NCI-H510A treated with DMSO at 0.1 percent for 48 hours (cell line): ENCODE measurements at regions not wholly inside any gene's neighbourhood (a gene's known extent, or its start where the extent isn't known, plus 50 kb on each side); places are given as distances from the start of the nearest gene placed in this dataset.
"Not testable (repeated sequence)": the region's sequence is repeated elsewhere in the genome, so short reads cannot be mapped to it uniquely, and the experiment has no call there.

ENCODE experiments used
- DNase-seq: peaks from one replicate; lab custom pipeline; 2025; lab: John Stamatoyannopoulos, UW

- DNase-seq, result no peak
Measured at GRCh38 chr7:12985752-12986151, 298.3 kb downstream of the ARL4A start.

GRCh38 chr7:12987238-12987637 is 299.8 kb downstream of the ARL4A start:
- no peak for DNase-seq

GRCh38 chr7:12990440-12990839 is 303.0 kb downstream of the ARL4A start:
- no peak for DNase-seq

GRCh38 chr7:12993025-12993424 is 305.6 kb downstream of the ARL4A start:
- no peak for DNase-seq

GRCh38 chr7:12995912-12996469 is 308.6 kb downstream of the ARL4A start:
- no peak for DNase-seq

GRCh38 chr7:13007331-13007730 is 319.9 kb downstream of the ARL4A start:
- DNase-seq, result no peak

GRCh38 chr7:13009517-13009916 is 322.1 kb downstream of the ARL4A start:
- no peak for DNase-seq

GRCh38 chr7:13014011-13014410 is 326.6 kb downstream of the ARL4A start:
- DNase-seq, result no peak

- DNase-seq, result no peak
Measured at GRCh38 chr7:13016036-13016581, 328.7 kb downstream of the ARL4A start.

- DNase-seq, result no peak
Measured at GRCh38 chr7:13016592-13017332, 329.3 kb downstream of the ARL4A start.

- DNase-seq, result no peak
Measured at GRCh38 chr7:13017333-13017857, 330.0 kb downstream of the ARL4A start.

- DNase-seq, result no peak
Measured at GRCh38 chr7:13017881-13018280, 330.4 kb downstream of the ARL4A start.

GRCh38 chr7:13021566-13022300 is 334.3 kb downstream of the ARL4A start:
- DNase-seq, result no peak

- DNase-seq, result no peak
Measured at GRCh38 chr7:13024121-13024674, 336.8 kb downstream of the ARL4A start.

GRCh38 chr7:13025043-13025442 is 337.6 kb downstream of the ARL4A start:
- DNase-seq, result not testable (repeated sequence)

- no peak for DNase-seq
Measured at GRCh38 chr7:13027321-13027720, 339.9 kb downstream of the ARL4A start.

- no peak for DNase-seq
Measured at GRCh38 chr7:13028036-13028824, 340.8 kb downstream of the ARL4A start.

GRCh38 chr7:13028825-13029099 is 341.3 kb downstream of the ARL4A start:
- DNase-seq, result no peak

GRCh38 chr7:13031468-13031867 is 344.0 kb downstream of the ARL4A start:
- DNase-seq, result no peak

GRCh38 chr7:13032084-13032483 is 344.7 kb downstream of the ARL4A start:
- DNase-seq, result no peak

- DNase-seq, result peak; percentile 23
Measured at GRCh38 chr7:13032576-13032975, 345.1 kb downstream of the ARL4A start.

GRCh38 chr7:13034693-13035092 is 347.3 kb downstream of the ARL4A start:
- DNase-seq, result no peak
